HEK293 (cell line): ENCODE measurements at regions not wholly inside any gene's neighbourhood (a gene's known extent, or its start where the extent isn't known, plus 50 kb on each side); places are given as distances from the start of the nearest gene placed in this dataset.

Experiments used
- CTCF ChIA-PET: fragments of 350-600 bp; formaldehyde crosslinking; extraction: SDS; loops from one replicate; lab custom pipeline; 2021; ENCODE audit warnings: antibody characterized with exemption; lab: Yijun Ruan, JAX
- POLR2A ChIA-PET: fragments of 300-600 bp; formaldehyde crosslinking; extraction: SDS; loops from one replicate; lab custom pipeline; 2020; ENCODE audit warnings: antibody characterized with exemption, inconsistent platforms; lab: Yijun Ruan, JAX
- H3K27ac ChIP-seq: fragments of 200-500 bp; sonication (Bioruptor generic); 2 replicates; pipeline ENCODE4 v1.5.1; 2014; ENCODE audit warnings: low read depth, low read length, control low read depth, inconsistent platforms; ENCODE audit errors: extremely low read depth
- H3K36me3 ChIP-seq, 2 experiments: fragments of 200-500 bp in 1 of 2; sonication (Bioruptor generic) in 1 of 2; 1 replicate in 1 of 2; 2 replicates in 1 of 2; pipeline ENCODE4 v1.5.1; 2014 to 2017; ENCODE audit warnings: inconsistent platforms in 2 of 2, low read length in 2 of 2; ENCODE audit not compliant: control insufficient read depth in 2 of 2, insufficient read depth in 1 of 2
- H3K4me1 ChIP-seq: fragments of 200-500 bp; sonication (Bioruptor generic); 2 replicates; pipeline ENCODE4 v1.5.1; 2014; ENCODE audit warnings: mild to moderate bottlenecking, low read length, inconsistent platforms; ENCODE audit not compliant: control insufficient read depth, insufficient read depth
- H3K4me3 ChIP-seq: 2 replicates; pipeline ENCODE4 v1.5.1; 2011; ENCODE audit warnings: low read depth, mild to moderate bottlenecking, control low read depth, low read length, moderate library complexity
- H3K9me3 ChIP-seq: fragments of 200-500 bp; sonication (Bioruptor generic); 2 replicates; pipeline ENCODE4 v1.5.1; 2014; ENCODE audit warnings: low read depth, low read length, inconsistent platforms; ENCODE audit not compliant: control insufficient read depth, insufficient read depth
- AEBP2 ChIP-seq: fragments of 450-650 bp; formaldehyde crosslinking; IDR thresholded peaks from 2 replicates; pipeline ENCODE4 v1.5.1; 2016; ENCODE audit warnings: missing biosample characterization, missing genetic modification characterization, borderline replicate concordance
- GLI2 ChIP-seq: fragments of 450-650 bp; formaldehyde crosslinking; IDR thresholded peaks from 2 replicates; pipeline ENCODE4; 2017; ENCODE audit warnings: missing biosample characterization, missing genetic modification characterization, low read depth, borderline replicate concordance
- KLF1 ChIP-seq: fragments of 450-650 bp; formaldehyde crosslinking; IDR thresholded peaks from 2 replicates; pipeline ENCODE4 v1.5.1; 2016; ENCODE audit warnings: missing biosample characterization, missing genetic modification characterization
- OVOL3 ChIP-seq: fragments of 450-650 bp; formaldehyde crosslinking; IDR thresholded peaks from 2 replicates; pipeline ENCODE4 v1.5.1; 2016; ENCODE audit warnings: missing biosample characterization, missing genetic modification characterization
- REST ChIP-seq: fragments of 450-650 bp; formaldehyde crosslinking; IDR thresholded peaks from 2 replicates; pipeline ENCODE4 v1.5.1; 2016; ENCODE audit warnings: missing biosample characterization, missing genetic modification characterization
- ZBTB11 ChIP-seq: fragments of 450-650 bp; formaldehyde crosslinking; conservative IDR thresholded peaks from 2 replicates; pipeline ENCODE4 v1.5.1; 2016; ENCODE audit warnings: low read depth, missing biosample characterization, missing genetic modification characterization
- ZBTB8A ChIP-seq: fragments of 450-650 bp; formaldehyde crosslinking; IDR thresholded peaks from 2 replicates; pipeline ENCODE4 v1.5.1; 2016; ENCODE audit warnings: missing biosample characterization, missing genetic modification characterization
- ZNF121 ChIP-seq: fragments of 450-650 bp; formaldehyde crosslinking; IDR thresholded peaks from 2 replicates; pipeline ENCODE4 v1.5.1; 2016; ENCODE audit warnings: missing biosample characterization, missing genetic modification characterization
- ZNF140 ChIP-seq: fragments of 450-650 bp; formaldehyde crosslinking; IDR thresholded peaks from 2 replicates; pipeline ENCODE4 v1.5.1; 2016; ENCODE audit warnings: missing biosample characterization, missing genetic modification characterization
- ZNF202 ChIP-seq: fragments of 450-650 bp; formaldehyde crosslinking; IDR thresholded peaks from 2 replicates; pipeline ENCODE4 v1.5.1; 2016; ENCODE audit warnings: missing biosample characterization, missing genetic modification characterization, borderline replicate concordance
- ZNF239 ChIP-seq: fragments of 450-650 bp; formaldehyde crosslinking; IDR thresholded peaks from 2 replicates; pipeline ENCODE4 v1.5.1; 2016; ENCODE audit warnings: missing biosample characterization, missing genetic modification characterization
- ZNF266 ChIP-seq: fragments of 450-650 bp; formaldehyde crosslinking; IDR thresholded peaks from 2 replicates; pipeline ENCODE4 v1.5.1; 2016; ENCODE audit warnings: missing biosample characterization, missing genetic modification characterization, low read depth
- ZNF404 ChIP-seq: fragments of 450-650 bp; formaldehyde crosslinking; IDR thresholded peaks from 2 replicates; pipeline ENCODE4 v1.5.1; 2017; ENCODE audit warnings: missing biosample characterization, missing genetic modification characterization
- ZNF426 ChIP-seq: fragments of 450-650 bp; formaldehyde crosslinking; IDR thresholded peaks from 2 replicates; pipeline ENCODE4 v1.5.1; 2017; ENCODE audit warnings: missing biosample characterization, missing genetic modification characterization, mild to moderate bottlenecking, inconsistent platforms, moderate library complexity
- ZNF501 ChIP-seq: fragments of 450-650 bp; formaldehyde crosslinking; IDR thresholded peaks from 2 replicates; pipeline ENCODE4 v1.5.1; 2016; ENCODE audit warnings: missing biosample characterization, missing genetic modification characterization
- ZNF510 ChIP-seq: fragments of 450-650 bp; formaldehyde crosslinking; IDR thresholded peaks from 2 replicates; pipeline ENCODE4 v1.5.1; 2018; ENCODE audit warnings: mild to moderate bottlenecking, missing genetic modification characterization, missing biosample characterization; ENCODE audit not compliant: insufficient replicate concordance
- ZNF558 ChIP-seq: fragments of 450-650 bp; formaldehyde crosslinking; IDR thresholded peaks from 2 replicates; pipeline ENCODE4 v1.5.1; 2016; ENCODE audit warnings: missing biosample characterization, missing genetic modification characterization
- ZNF560 ChIP-seq: fragments of 450-650 bp; formaldehyde crosslinking; IDR thresholded peaks from 2 replicates; pipeline ENCODE4 v1.5.1; 2017; ENCODE audit warnings: missing biosample characterization, missing genetic modification characterization, borderline replicate concordance
- ZNF580 ChIP-seq: fragments of 450-650 bp; formaldehyde crosslinking; IDR thresholded peaks from 2 replicates; pipeline ENCODE4 v1.5.1; 2016; ENCODE audit warnings: missing biosample characterization, missing genetic modification characterization
- ZNF621 ChIP-seq: fragments of 450-650 bp; formaldehyde crosslinking; IDR thresholded peaks from 2 replicates; pipeline ENCODE4 v1.5.1; 2017; ENCODE audit warnings: missing biosample characterization, missing genetic modification characterization
- ZNF623 ChIP-seq: fragments of 450-650 bp; formaldehyde crosslinking; IDR thresholded peaks from 2 replicates; pipeline ENCODE4 v1.5.1; 2016; ENCODE audit warnings: missing biosample characterization, missing genetic modification characterization
- ZNF664 ChIP-seq: fragments of 450-650 bp; formaldehyde crosslinking; IDR thresholded peaks from 2 replicates; pipeline ENCODE4 v1.5.1; 2016; ENCODE audit warnings: missing biosample characterization, missing genetic modification characterization
- ZXDB ChIP-seq: fragments of 450-650 bp; formaldehyde crosslinking; IDR thresholded peaks from 2 replicates; pipeline ENCODE4 v1.5.1; 2016; ENCODE audit warnings: missing biosample characterization, missing genetic modification characterization

GRCh38 chr5:154536439-154536838 lies 58.4 kb upstream of the HAND1 start (continued):
- 0 out of 2 replicates have a peak, but pooled peaks have one; percentile 46 for TF ChIP-seq ZNF501 (tag by site-specific recombination)
- TF ChIP-seq ZNF266 = 0 out of 2 replicates have a peak, but pooled peaks have one; percentile 69
- TF ChIP-seq ZBTB11 (tag by site-specific recombination) = peak; percentile 76
- TF ChIP-seq AEBP2 = 0 out of 2 replicates have a peak, but pooled peaks have one; percentile 15
- 0 out of 2 replicates have a peak, but pooled peaks have one; percentile 20 for TF ChIP-seq ZNF580 (tag by site-specific recombination)
- TF ChIP-seq ZNF140 (tag by site-specific recombination) = peak; percentile 50; the same call in 1 of the 2 replicates
- TF ChIP-seq ZNF404 = 0 out of 2 replicates have a peak, but pooled peaks have one; percentile 34
- peak; percentile 62; the same call in 1 of the 2 replicates for TF ChIP-seq ZNF664 (tag by site-specific recombination)
- TF ChIP-seq ZNF623 = peak; percentile 60
- TF ChIP-seq ZNF121 = 0 out of 2 replicates have a peak, but pooled peaks have one; percentile 30
- peak; percentile 44; the same call in 1 of the 2 replicates for TF ChIP-seq ZXDB (tag by site-specific recombination)
- 0 out of 2 replicates have a peak, but pooled peaks have one; percentile 38 for TF ChIP-seq ZNF558
- peak; percentile 37; the same call in 1 of the 2 replicates for TF ChIP-seq ZNF202 (tag by site-specific recombination)
- TF ChIP-seq ZNF510 (tag by site-specific recombination) = peak; percentile 48
- TF ChIP-seq OVOL3 (tag by site-specific recombination) = 0 out of 2 replicates have a peak, but pooled peaks have one; percentile 32
- peak; percentile 51; the same call in 1 of the 2 replicates for TF ChIP-seq REST (tag by site-specific recombination)
- peak; percentile 76 for TF ChIP-seq ZBTB8A (tag by site-specific recombination)
- peak; percentile 86 for TF ChIP-seq ZNF426
- peak; percentile 54; the same call in 1 of the 2 replicates for TF ChIP-seq GLI2

GRCh38 chr5:154535535-154535934 lies 57.5 kb upstream of the HAND1 start:
- CTCF ChIA-PET = no interaction called here
- POLR2A ChIA-PET = no interaction called here
- Histone ChIP-seq H3K4me1 (no peaks in the 10 kb centered on the region), H3K9me3 (no peaks in the 10 kb centered on the region), H3K27ac (no peak overlapping the region)
- TF ChIP-seq ZNF239 (tag by site-specific recombination) = no peak
- no peak for TF ChIP-seq ZNF621 (tag by site-specific recombination)
- no peak for TF ChIP-seq KLF1 (tag by site-specific recombination)
- no peak for TF ChIP-seq ZBTB11 (tag by site-specific recombination)
- TF ChIP-seq ZNF560 (tag by site-specific recombination) = no peak
- TF ChIP-seq, all 188 proteins: peak for 0
- H3K4me3 ChIP-seq = no peak overlapping the region
- no peaks in the 10 kb centered on the region for H3K36me3 ChIP-seq
